IMR-90 (cell line): ENCODE measurements at regions not wholly inside any gene's neighbourhood (a gene's known extent, or its start where the extent isn't known, plus 50 kb on each side); places are given as distances from the start of the nearest gene placed in this dataset.

Source experiments
- BHLHE40 ChIP-seq: fragments of 150-350 bp; IDR thresholded peaks from 2 replicates; pipeline ENCODE4 v1.6.1; 2016; ENCODE audit warnings: mild to moderate bottlenecking, low read depth, low read length
- CEBPB ChIP-seq: IDR thresholded peaks from 2 replicates; pipeline ENCODE4 v1.6.1; 2012; ENCODE audit warnings: low read depth, low read length, improper control_type of control experiment
- CHD1 ChIP-seq: IDR thresholded peaks from 2 replicates; pipeline ENCODE4 v1.6.1; 2012; ENCODE audit warnings: low read depth, low read length, improper control_type of control experiment
- MAFK ChIP-seq: IDR thresholded peaks from 2 replicates; pipeline ENCODE4 v1.6.1; 2012; ENCODE audit warnings: low read depth, low read length, improper control_type of control experiment
- MAZ ChIP-seq: IDR thresholded peaks from 2 replicates; pipeline ENCODE4 v1.6.1; 2012; ENCODE audit warnings: low read depth, mild to moderate bottlenecking, low read length, improper control_type of control experiment, moderate library complexity, borderline replicate concordance
- MXI1 ChIP-seq: IDR thresholded peaks from 2 replicates; pipeline ENCODE4 v1.6.1; 2012; ENCODE audit warnings: low read depth, mild to moderate bottlenecking, low read length, moderate library complexity, borderline replicate concordance
- POLR2A ChIP-seq: IDR thresholded peaks from 2 replicates; pipeline ENCODE4 v1.6.1; 2012; ENCODE audit warnings: mild to moderate bottlenecking, low read depth, low read length
- RAD21 ChIP-seq: IDR thresholded peaks from 2 replicates; pipeline ENCODE4 v1.6.1; 2012; ENCODE audit warnings: low read length, improper control_type of control experiment
- RCOR1 ChIP-seq: IDR thresholded peaks from 2 replicates; pipeline ENCODE4 v1.6.1; 2012; ENCODE audit warnings: mild to moderate bottlenecking, low read length, improper control_type of control experiment; ENCODE audit not compliant: insufficient replicate concordance
- RFX5 ChIP-seq: IDR thresholded peaks from 2 replicates; pipeline ENCODE4 v1.8.0; 2012; ENCODE audit warnings: low read depth, mild to moderate bottlenecking, low read length, moderate library complexity
- SMC3 ChIP-seq: fragments of 150-350 bp; IDR thresholded peaks from 2 replicates; pipeline ENCODE4 v1.6.1; 2016; ENCODE audit warnings: low read depth, mild to moderate bottlenecking, antibody characterized with exemption, low read length, moderate library complexity
- TF ChIP-seq, protein P1 (sequence below): conservative IDR thresholded peaks from 2 replicates; pipeline ENCODE4 v1.5.1; 2012; ENCODE audit warnings: mild to moderate bottlenecking, low read depth, low read length, improper control_type of control experiment
- TF ChIP-seq, protein P2 (sequence below): fragments of 150-350 bp; IDR thresholded peaks from 2 replicates; pipeline ENCODE4 v1.6.1; 2017; ENCODE audit warnings: mild to moderate bottlenecking, antibody characterized with exemption, low read length, low read depth

DNA sequence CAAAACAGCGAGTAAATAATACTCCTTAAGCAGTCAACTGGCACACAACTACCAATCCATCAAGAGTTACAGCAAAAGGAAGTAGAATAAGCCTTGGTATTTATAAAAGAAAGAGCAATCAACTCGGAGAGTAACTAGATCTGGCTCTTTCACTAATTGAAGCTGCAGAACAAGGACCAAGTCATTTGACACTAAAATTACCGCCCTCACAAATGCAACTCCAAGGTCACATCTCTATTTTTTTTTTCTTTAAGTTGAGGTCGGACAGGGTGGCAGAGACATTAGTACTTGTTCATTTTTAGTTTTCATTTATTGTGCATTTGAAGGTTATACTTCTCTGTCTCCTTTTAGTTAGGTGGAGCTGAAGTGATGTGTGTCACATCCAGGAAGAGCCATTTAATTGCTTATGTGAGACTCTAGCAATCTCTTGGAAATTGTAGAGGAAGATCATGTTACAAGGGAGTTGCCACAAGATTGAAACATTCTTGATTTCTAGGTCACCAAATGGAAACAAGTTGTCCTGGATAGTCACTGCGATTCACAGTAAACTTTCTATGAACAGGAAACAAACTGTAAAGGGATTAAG is 138.1 kb upstream of the ADAMTS5 start:
- TF ChIP-seq, protein P1, sequence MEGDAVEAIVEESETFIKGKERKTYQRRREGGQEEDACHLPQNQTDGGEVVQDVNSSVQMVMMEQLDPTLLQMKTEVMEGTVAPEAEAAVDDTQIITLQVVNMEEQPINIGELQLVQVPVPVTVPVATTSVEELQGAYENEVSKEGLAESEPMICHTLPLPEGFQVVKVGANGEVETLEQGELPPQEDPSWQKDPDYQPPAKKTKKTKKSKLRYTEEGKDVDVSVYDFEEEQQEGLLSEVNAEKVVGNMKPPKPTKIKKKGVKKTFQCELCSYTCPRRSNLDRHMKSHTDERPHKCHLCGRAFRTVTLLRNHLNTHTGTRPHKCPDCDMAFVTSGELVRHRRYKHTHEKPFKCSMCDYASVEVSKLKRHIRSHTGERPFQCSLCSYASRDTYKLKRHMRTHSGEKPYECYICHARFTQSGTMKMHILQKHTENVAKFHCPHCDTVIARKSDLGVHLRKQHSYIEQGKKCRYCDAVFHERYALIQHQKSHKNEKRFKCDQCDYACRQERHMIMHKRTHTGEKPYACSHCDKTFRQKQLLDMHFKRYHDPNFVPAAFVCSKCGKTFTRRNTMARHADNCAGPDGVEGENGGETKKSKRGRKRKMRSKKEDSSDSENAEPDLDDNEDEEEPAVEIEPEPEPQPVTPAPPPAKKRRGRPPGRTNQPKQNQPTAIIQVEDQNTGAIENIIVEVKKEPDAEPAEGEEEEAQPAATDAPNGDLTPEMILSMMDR: no peak
- no peak for TF ChIP-seq RAD21
- TF ChIP-seq MXI1: no peak
- TF ChIP-seq CEBPB: no peak
- TF ChIP-seq POLR2A: no peak
- TF ChIP-seq SMC3: no peak
- no peak for TF ChIP-seq BHLHE40
- no peak for TF ChIP-seq MAFK
- no peak for TF ChIP-seq RCOR1
- TF ChIP-seq RFX5: no peak
- no peak for TF ChIP-seq MAZ
- TF ChIP-seq, protein P2, sequence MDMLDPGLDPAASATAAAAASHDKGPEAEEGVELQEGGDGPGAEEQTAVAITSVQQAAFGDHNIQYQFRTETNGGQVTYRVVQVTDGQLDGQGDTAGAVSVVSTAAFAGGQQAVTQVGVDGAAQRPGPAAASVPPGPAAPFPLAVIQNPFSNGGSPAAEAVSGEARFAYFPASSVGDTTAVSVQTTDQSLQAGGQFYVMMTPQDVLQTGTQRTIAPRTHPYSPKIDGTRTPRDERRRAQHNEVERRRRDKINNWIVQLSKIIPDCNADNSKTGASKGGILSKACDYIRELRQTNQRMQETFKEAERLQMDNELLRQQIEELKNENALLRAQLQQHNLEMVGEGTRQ: no peak
- no peak for TF ChIP-seq CHD1
